GM23338 (cell line): ENCODE measurements at regions not wholly inside any gene's neighbourhood (a gene's known extent, or its start where the extent isn't known, plus 50 kb on each side); places are given as distances from the start of the nearest gene placed in this dataset.

Experiments used
- ATAC-seq: fragments of 200-7000 bp; cut with Tn5 transposase; 3 replicates; pipeline ENCODE4 v1.9.1; 2020
- DNase-seq: peaks from one replicate; pipeline ENCODE4 v3.0.0-alpha.2; 2015; ENCODE audit warnings: low spot score
- H2AFZ ChIP-seq: fragments of 200-600 bp; sonication (generic); 2 replicates; pipeline ENCODE4 v1.8.0; 2016; ENCODE audit warnings: antibody characterized with exemption, mild to moderate bottlenecking, moderate library complexity
- H3F3A ChIP-seq: fragments of 200-600 bp; sonication (generic); replicated peaks from 2 replicates; pipeline ENCODE4 v1.8.0; 2017; ENCODE audit warnings: antibody characterized with exemption, mixed run types, low read depth
- H3K27ac ChIP-seq: fragments of 200-600 bp; sonication (generic); 2 replicates; pipeline ENCODE4 v1.6.1; 2016; ENCODE audit warnings: low read depth
- H3K27me3 ChIP-seq: fragments of 200-600 bp; sonication (generic); 2 replicates; pipeline ENCODE4 v1.8.0; 2016; ENCODE audit warnings: mild to moderate bottlenecking, mixed run types, moderate library complexity; ENCODE audit not compliant: insufficient read depth
- H3K36me3 ChIP-seq: fragments of 200-600 bp; sonication (generic); 2 replicates; pipeline ENCODE4 v1.8.0; 2016; ENCODE audit warnings: mild to moderate bottlenecking; ENCODE audit not compliant: insufficient read depth
- H3K4me1 ChIP-seq: fragments of 200-600 bp; sonication (generic); 2 replicates; pipeline ENCODE4 v1.8.0; 2016; ENCODE audit warnings: mild to moderate bottlenecking, moderate library complexity; ENCODE audit not compliant: insufficient read depth
- H3K4me2 ChIP-seq: fragments of 200-600 bp; sonication (generic); 2 replicates; pipeline ENCODE4 v1.7.1; 2017; ENCODE audit warnings: mixed run types
- H3K4me3 ChIP-seq: fragments of 200-600 bp; sonication (generic); 2 replicates; pipeline ENCODE4 v1.6.1; 2016; ENCODE audit warnings: mixed run types
- H3K79me2 ChIP-seq: fragments of 200-600 bp; sonication (generic); replicated peaks from 2 replicates; pipeline ENCODE4 v1.8.0; 2017; ENCODE audit warnings: mild to moderate bottlenecking; ENCODE audit not compliant: insufficient read depth
- H3K9me2 ChIP-seq: fragments of 200-600 bp; sonication (generic); 2 replicates; pipeline ENCODE4 v1.8.0; 2017; ENCODE audit not compliant: insufficient read depth
- H4K20me1 ChIP-seq: fragments of 200-600 bp; sonication (generic); replicated peaks from 2 replicates; pipeline ENCODE4 v1.8.0; 2017; ENCODE audit warnings: mild to moderate bottlenecking; ENCODE audit not compliant: insufficient read depth
- H3K27ac Mint-ChIP-seq: 2 replicates; pipeline ENCODE4 v1.8.0; 2020; ENCODE audit warnings: inconsistent platforms, mild to moderate bottlenecking, moderate library complexity, mixed read lengths
- H3K27me3 Mint-ChIP-seq: 3 replicates; pipeline ENCODE4 v1.8.0; 2022; ENCODE audit warnings: low read depth, mild to moderate bottlenecking, moderate library complexity, mixed read lengths, inconsistent platforms; ENCODE audit not compliant: insufficient read depth, poor library complexity
- H3K36me3 Mint-ChIP-seq: 3 replicates; pipeline ENCODE4 v1.8.0; 2021; ENCODE audit warnings: low read depth, mild to moderate bottlenecking, inconsistent platforms, moderate library complexity, mixed read lengths
- H3K4me1 Mint-ChIP-seq: 3 replicates; pipeline ENCODE4 v1.8.0; 2020; ENCODE audit warnings: mild to moderate bottlenecking, inconsistent platforms, mixed read lengths
- H3K4me3 Mint-ChIP-seq: 3 replicates; pipeline ENCODE4 v1.8.0; 2021; ENCODE audit warnings: moderate library complexity, mild to moderate bottlenecking, inconsistent platforms, mixed read lengths
- H3K9me3 Mint-ChIP-seq: 3 replicates; pipeline ENCODE4 v1.8.0; 2020; ENCODE audit warnings: moderate library complexity, mild to moderate bottlenecking, inconsistent platforms, mixed read lengths
- CTCF ChIP-seq, 2 experiments: fragments of 200-600 bp in 1 of 2; sonication (generic) in 1 of 2; conservative IDR thresholded peaks; 2 replicates each; pipeline versions ENCODE4 v1.5.1 to v1.6.1; 2016 to 2017; ENCODE audit warnings: antibody characterized with exemption in 2 of 2, low read depth in 2 of 2, mild to moderate bottlenecking in 2 of 2, moderate library complexity in 1 of 2
- POLR2AphosphoS5 ChIP-seq: IDR thresholded peaks from 2 replicates; pipeline ENCODE4 v1.6.1; 2016; ENCODE audit warnings: antibody characterized with exemption, low read depth
- REST ChIP-seq: IDR thresholded peaks from one replicate; pipeline ENCODE4 v1.6.1; 2018; ENCODE audit warnings: antibody characterized with exemption; ENCODE audit not compliant: unreplicated experiment
- ZNF114 ChIP-seq: fragments of 250-450 bp; sonication (Bioruptor Pico); IDR thresholded peaks from 2 replicates; pipeline ENCODE4 v1.5.0; 2020; ENCODE audit warnings: mild to moderate bottlenecking, moderate library complexity
- ZNF331 ChIP-seq: fragments of 250-450 bp; sonication (Bioruptor Pico); IDR thresholded peaks from 2 replicates; pipeline ENCODE4 v1.5.0; 2020; ENCODE audit warnings: low read depth, mild to moderate bottlenecking, moderate library complexity
- ZNF462 ChIP-seq: fragments of 250-450 bp; sonication (Bioruptor Pico); IDR thresholded peaks from 2 replicates; pipeline ENCODE4 v1.5.0; 2020; ENCODE audit warnings: mild to moderate bottlenecking, moderate library complexity

- no peaks in the 10 kb centered on the region for H3K9me2 ChIP-seq
- ATAC-seq, result no peak
- no peaks in the 10 kb centered on the region; the same call in 1 of the 2 replicates for H3K36me3 ChIP-seq
- peaks cover 4% of the 10 kb centered on the region for H3K27me3 Mint-ChIP-seq
- DNase-seq, result no peak
- H3K27ac Mint-ChIP-seq, result no peak overlapping the region
- no peaks in the 10 kb centered on the region for H3K4me1 Mint-ChIP-seq
- no peaks in the 10 kb centered on the region for H3K79me2 ChIP-seq
- no peaks in the 10 kb centered on the region for H3K27me3 ChIP-seq
- no peak overlapping the region for H2AFZ ChIP-seq
- TF ChIP-seq ZNF462 (CRISPR knock-in tag) (no peak), ZNF331 (CRISPR knock-in tag) (no peak), POLR2AphosphoS5 (no peak), CTCF (conservative IDR thresholded peaks at IDR 0.05; ENCODE audit: low read depth in 2 of 2) (no peak), ZNF114 (no peak), REST (no peak)
- no peak overlapping the region for H3K4me3 ChIP-seq
- H3K27ac ChIP-seq, result no peak overlapping the region
- H3K4me2 ChIP-seq, result no peak overlapping the region
- H4K20me1 ChIP-seq, result no peaks in the 10 kb centered on the region
- H3K9me3 Mint-ChIP-seq, result peaks cover 22% of the 10 kb centered on the region
- H3K4me3 Mint-ChIP-seq, result no peak overlapping the region
- H3F3A ChIP-seq, result no peaks in the 10 kb centered on the region
- H3K36me3 Mint-ChIP-seq, result peaks cover 17% of the 10 kb centered on the region
- H3K4me1 ChIP-seq, result no peaks in the 10 kb centered on the region; the same call in 1 of the 2 replicates
These were observed 1055.7 kb downstream of the NAALADL2 start for GRCh38 chr3:175914785-175915184.
